ENCODE measurements at regions not wholly inside any gene's neighbourhood (a gene's known extent, or its start where the extent isn't known, plus 50 kb on each side); places are given as distances from the start of the nearest gene placed in this dataset.

DNA sequence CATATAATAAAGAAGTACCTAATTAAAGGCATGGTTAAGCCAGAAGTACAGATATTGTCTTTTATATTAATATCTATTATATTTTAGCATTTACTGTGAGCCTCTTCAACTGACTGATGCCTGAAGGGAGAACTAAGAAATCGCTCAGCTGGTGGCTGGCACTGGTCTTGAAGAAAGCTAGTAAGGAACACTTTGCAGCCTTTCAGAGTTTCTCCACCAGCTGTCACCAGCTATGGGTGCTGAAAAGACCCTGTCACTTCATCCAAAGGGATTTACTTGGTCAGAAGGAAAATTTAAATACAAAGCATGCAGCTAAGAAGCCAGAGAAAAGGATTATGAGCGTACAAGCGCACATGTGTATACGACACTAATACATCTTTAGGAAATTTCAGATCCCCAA, 525.9 kb downstream of the TMEM182 start:
- TF ChIP-seq TAF1 (IDR thresholded peaks at IDR 0.05; ENCODE audit: borderline replicate concordance, insufficient read depth, low read length): no peak
- TF ChIP-seq POLR2AphosphoS5 (IDR thresholded peaks at IDR 0.05; ENCODE audit: low read depth, low read length): no peak
- no peak for TF ChIP-seq SIN3A (IDR thresholded peaks at IDR 0.05; ENCODE audit: borderline replicate concordance, insufficient read depth, low read length)
- TF ChIP-seq FOXP2 (optimal IDR thresholded peaks at IDR 0.05; ENCODE audit: borderline replicate concordance, extremely low read depth, extremely low read length, insufficient read depth): no peak
- TF ChIP-seq, protein P1, sequence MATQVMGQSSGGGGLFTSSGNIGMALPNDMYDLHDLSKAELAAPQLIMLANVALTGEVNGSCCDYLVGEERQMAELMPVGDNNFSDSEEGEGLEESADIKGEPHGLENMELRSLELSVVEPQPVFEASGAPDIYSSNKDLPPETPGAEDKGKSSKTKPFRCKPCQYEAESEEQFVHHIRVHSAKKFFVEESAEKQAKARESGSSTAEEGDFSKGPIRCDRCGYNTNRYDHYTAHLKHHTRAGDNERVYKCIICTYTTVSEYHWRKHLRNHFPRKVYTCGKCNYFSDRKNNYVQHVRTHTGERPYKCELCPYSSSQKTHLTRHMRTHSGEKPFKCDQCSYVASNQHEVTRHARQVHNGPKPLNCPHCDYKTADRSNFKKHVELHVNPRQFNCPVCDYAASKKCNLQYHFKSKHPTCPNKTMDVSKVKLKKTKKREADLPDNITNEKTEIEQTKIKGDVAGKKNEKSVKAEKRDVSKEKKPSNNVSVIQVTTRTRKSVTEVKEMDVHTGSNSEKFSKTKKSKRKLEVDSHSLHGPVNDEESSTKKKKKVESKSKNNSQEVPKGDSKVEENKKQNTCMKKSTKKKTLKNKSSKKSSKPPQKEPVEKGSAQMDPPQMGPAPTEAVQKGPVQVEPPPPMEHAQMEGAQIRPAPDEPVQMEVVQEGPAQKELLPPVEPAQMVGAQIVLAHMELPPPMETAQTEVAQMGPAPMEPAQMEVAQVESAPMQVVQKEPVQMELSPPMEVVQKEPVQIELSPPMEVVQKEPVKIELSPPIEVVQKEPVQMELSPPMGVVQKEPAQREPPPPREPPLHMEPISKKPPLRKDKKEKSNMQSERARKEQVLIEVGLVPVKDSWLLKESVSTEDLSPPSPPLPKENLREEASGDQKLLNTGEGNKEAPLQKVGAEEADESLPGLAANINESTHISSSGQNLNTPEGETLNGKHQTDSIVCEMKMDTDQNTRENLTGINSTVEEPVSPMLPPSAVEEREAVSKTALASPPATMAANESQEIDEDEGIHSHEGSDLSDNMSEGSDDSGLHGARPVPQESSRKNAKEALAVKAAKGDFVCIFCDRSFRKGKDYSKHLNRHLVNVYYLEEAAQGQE (IDR thresholded peaks at IDR 0.05; ENCODE audit: insufficient read depth in 1 of 2, low read depth in 2 of 2, low read length in 2 of 2): no peak

DNA sequence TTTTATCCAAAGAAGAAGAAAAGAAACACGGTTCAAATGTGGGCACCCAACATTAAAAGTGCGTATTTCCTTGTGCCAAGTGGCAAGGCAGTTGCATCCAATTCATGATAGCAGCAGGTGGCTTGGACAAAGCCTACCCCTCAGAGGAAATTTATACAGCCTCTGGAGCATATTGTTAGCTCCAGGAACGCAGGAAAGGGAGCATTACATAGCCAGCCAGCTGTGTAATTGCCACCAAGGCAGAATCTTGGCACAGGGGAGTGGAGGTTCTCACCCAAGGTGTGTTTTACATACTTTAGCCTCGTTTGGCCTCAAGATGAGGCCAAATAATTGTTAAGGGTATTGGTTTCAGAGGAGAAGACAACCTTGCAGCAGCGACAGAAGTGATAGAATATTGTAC, 526.9 kb downstream of the TMEM182 start:
- TF ChIP-seq FOXP2 (optimal IDR thresholded peaks at IDR 0.05; ENCODE audit: borderline replicate concordance, extremely low read depth, extremely low read length, insufficient read depth) (no peak), SIN3A (IDR thresholded peaks at IDR 0.05; ENCODE audit: borderline replicate concordance, insufficient read depth, low read length) (no peak), POLR2AphosphoS5 (IDR thresholded peaks at IDR 0.05; ENCODE audit: low read depth, low read length) (no peak), TAF1 (IDR thresholded peaks at IDR 0.05; ENCODE audit: borderline replicate concordance, insufficient read depth, low read length) (no peak)
- TF ChIP-seq, protein P1 (IDR thresholded peaks at IDR 0.05; ENCODE audit: insufficient read depth in 1 of 2, low read depth in 2 of 2, low read length in 2 of 2): no peak

DNA sequence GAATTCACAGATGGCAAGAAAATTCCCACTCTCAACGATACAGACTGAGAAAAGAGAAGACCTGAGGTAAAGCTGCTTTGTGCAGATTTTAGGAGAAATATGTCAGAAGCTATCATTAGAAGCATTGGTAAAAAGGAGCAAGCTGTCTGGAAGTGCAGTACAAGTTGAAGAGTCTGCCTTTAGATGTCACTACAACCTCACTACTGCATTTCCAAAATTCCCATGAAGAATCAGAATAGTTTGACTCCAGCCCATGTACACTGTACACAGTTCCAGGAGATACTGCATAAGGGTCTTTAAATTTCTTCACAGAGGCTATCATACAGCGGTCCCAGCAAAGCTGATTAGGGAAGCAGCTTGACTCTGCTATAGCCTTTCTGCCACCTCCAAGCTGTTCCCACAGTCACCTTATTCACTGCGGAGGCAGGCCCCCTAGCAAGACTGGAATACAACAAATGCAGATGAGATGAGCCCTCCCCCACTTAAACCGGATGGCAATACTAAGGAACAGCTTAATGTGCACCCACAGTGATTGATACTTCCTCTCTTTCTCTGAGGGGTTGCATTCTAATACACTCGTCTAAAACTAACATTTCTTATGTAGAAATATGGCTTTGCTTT, 527.4 kb downstream of the TMEM182 start:
- TF ChIP-seq SIN3A (IDR thresholded peaks at IDR 0.05; ENCODE audit: borderline replicate concordance, insufficient read depth, low read length) (no peak), FOXP2 (optimal IDR thresholded peaks at IDR 0.05; ENCODE audit: borderline replicate concordance, extremely low read depth, extremely low read length, insufficient read depth) (no peak), TAF1 (IDR thresholded peaks at IDR 0.05; ENCODE audit: borderline replicate concordance, insufficient read depth, low read length) (no peak)

DNA sequence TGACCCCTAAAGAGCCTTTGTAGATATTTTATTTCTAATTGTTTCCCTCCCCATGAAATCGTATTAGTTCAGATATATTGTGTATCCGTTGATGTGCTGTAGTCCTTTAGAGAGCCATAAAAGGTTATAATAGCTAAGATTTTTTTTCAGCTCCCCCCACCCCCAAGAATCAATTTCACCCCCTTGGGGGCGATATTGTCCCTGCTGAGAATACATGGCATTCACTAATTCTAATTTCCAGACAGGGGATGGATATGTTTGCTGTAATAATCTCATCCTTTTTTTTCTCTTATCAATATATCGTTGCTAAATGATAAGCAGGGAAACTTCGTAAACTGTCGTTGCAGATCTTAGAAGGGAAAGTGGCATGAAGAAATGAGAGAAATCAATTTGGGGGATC, 530.7 kb downstream of the TMEM182 start:
- TF ChIP-seq, protein P1 (IDR thresholded peaks at IDR 0.05; ENCODE audit: insufficient read depth in 1 of 2, low read depth in 2 of 2, low read length in 2 of 2): no peak
- TF ChIP-seq SIN3A (IDR thresholded peaks at IDR 0.05; ENCODE audit: borderline replicate concordance, insufficient read depth, low read length) (no peak), POLR2AphosphoS5 (IDR thresholded peaks at IDR 0.05; ENCODE audit: low read depth, low read length) (no peak), FOXP2 (optimal IDR thresholded peaks at IDR 0.05; ENCODE audit: borderline replicate concordance, extremely low read depth, extremely low read length, insufficient read depth) (no peak), TAF1 (IDR thresholded peaks at IDR 0.05; ENCODE audit: borderline replicate concordance, insufficient read depth, low read length) (no peak)

DNA sequence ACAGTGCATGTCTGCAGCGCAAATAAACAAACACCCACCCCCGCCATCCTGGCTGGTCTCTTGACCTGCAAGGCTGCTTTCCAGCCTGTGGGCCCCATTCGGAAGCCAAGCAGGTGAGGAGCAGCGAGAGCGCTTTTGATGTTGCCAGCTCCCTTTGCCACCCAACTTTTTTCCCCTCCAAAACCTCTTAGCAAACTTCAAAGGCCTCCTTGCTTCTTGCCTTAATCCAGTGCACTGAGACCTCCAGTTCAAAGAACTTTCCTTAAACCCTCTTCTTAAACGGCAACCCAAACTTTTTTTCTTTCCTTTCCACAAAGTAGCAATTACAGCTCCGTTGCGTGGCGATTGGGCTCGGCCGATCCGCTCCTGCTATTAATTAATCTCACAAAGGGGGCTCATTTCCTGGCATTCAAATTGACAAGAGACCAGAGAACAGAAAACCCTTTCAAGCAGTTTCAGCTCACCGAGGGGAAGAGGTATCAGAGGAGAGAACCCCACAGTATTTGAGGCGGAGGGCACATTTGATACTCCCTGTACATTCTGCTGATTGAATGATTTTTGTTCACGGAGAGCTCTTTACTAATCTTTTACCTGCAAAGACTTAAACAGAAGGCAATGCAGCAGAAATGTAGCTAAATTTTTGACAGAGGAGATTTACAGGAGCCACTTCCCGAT, 531.4 kb downstream of the TMEM182 start:
- TF ChIP-seq, protein P1 (IDR thresholded peaks at IDR 0.05; ENCODE audit: insufficient read depth in 1 of 2, low read depth in 2 of 2, low read length in 2 of 2): no peak
- TF ChIP-seq FOXP2 (optimal IDR thresholded peaks at IDR 0.05; ENCODE audit: borderline replicate concordance, extremely low read depth, extremely low read length, insufficient read depth): no peak
- TF ChIP-seq SIN3A (IDR thresholded peaks at IDR 0.05; ENCODE audit: borderline replicate concordance, insufficient read depth, low read length): no peak
- TF ChIP-seq TAF1 (IDR thresholded peaks at IDR 0.05; ENCODE audit: borderline replicate concordance, insufficient read depth, low read length): no peak
- TF ChIP-seq POLR2AphosphoS5 (IDR thresholded peaks at IDR 0.05; ENCODE audit: low read depth, low read length): no peak
